DOHH2 (cell line): ENCODE measurements at regions not wholly inside any gene's neighbourhood (a gene's known extent, or its start where the extent isn't known, plus 50 kb on each side); places are given as distances from the start of the nearest gene placed in this dataset.

Experiments
- CTCF ChIP-seq: fragments of 200-600 bp; sonication (generic); IDR thresholded peaks from one replicate; pipeline ENCODE4 v1.5.1; 2014; ENCODE audit warnings: antibody characterized with exemption, mild to moderate bottlenecking, low read depth, low read length; ENCODE audit not compliant: poor library complexity, severe bottlenecking
- EZH2phosphoT487 ChIP-seq: fragments of 200-600 bp; sonication (generic); IDR thresholded peaks from 2 replicates; pipeline ENCODE4 v1.6.1; 2017; ENCODE audit warnings: borderline replicate concordance, mild to moderate bottlenecking, antibody characterized with exemption, low read length, moderate library complexity, mixed read lengths

GRCh38 chr7:56479136-56479535 is 362.9 kb upstream of the NUPR2 start:
- TF ChIP-seq CTCF (no peak), EZH2phosphoT487 (no peak)
